Neuronal stem cell (in vitro differentiated cells): ENCODE measurements at regions not wholly inside any gene's neighbourhood (a gene's known extent, or its start where the extent isn't known, plus 50 kb on each side); places are given as distances from the start of the nearest gene placed in this dataset.

ENCODE experiments used
- DNase-seq: peaks from one replicate; pipeline ENCODE4 v3.0.0-alpha.2; 2013; ENCODE audit warnings: low spot score
- H2AFZ ChIP-seq: one replicate; pipeline ENCODE4 v1.6.1; 2013; ENCODE audit warnings: mild to moderate bottlenecking, low read length, inconsistent platforms
- H2AK5ac ChIP-seq: 2 replicates; pipeline ENCODE4 v1.6.1; 2013; ENCODE audit warnings: low read depth, mild to moderate bottlenecking, inconsistent platforms, low read length, moderate library complexity, mixed read lengths
- H2BK120ac ChIP-seq: 2 replicates; pipeline ENCODE4 v1.6.1; 2013; ENCODE audit warnings: low read depth, mild to moderate bottlenecking, inconsistent platforms, low read length, moderate library complexity, mixed read lengths
- H2BK12ac ChIP-seq: one replicate; pipeline ENCODE4 v1.6.1; 2013; ENCODE audit warnings: low read length, inconsistent platforms
- H2BK15ac ChIP-seq: 2 replicates; pipeline ENCODE4 v1.6.1; 2013; ENCODE audit warnings: mild to moderate bottlenecking, low read length, inconsistent platforms, mixed read lengths
- H2BK5ac ChIP-seq: one replicate; pipeline ENCODE4 v1.6.1; 2013; ENCODE audit warnings: inconsistent platforms, mild to moderate bottlenecking, low read length, moderate library complexity
- H3K14ac ChIP-seq: one replicate; pipeline ENCODE4 v1.6.1; 2013; ENCODE audit warnings: low read length, inconsistent platforms
- H3K18ac ChIP-seq: 2 replicates; pipeline ENCODE4 v1.6.1; 2013; ENCODE audit warnings: low read length, inconsistent platforms
- H3K23ac ChIP-seq: 2 replicates; pipeline ENCODE4 v1.6.1; 2013; ENCODE audit warnings: low read depth, mild to moderate bottlenecking, mixed read lengths, low read length, inconsistent platforms; ENCODE audit not compliant: poor library complexity
- H3K27ac ChIP-seq: replicated peaks from 3 replicates; pipeline ENCODE4 v1.5.1; 2013; ENCODE audit warnings: low read length, inconsistent platforms
- H3K27me3 ChIP-seq, 3 experiments: 2 replicates each; pipeline ENCODE4 v1.6.1; 2013; ENCODE audit warnings: low read length in 3 of 3, mild to moderate bottlenecking in 2 of 3, inconsistent platforms in 1 of 3, low read depth in 1 of 3, mixed read lengths in 1 of 3, moderate library complexity in 1 of 3; ENCODE audit not compliant: control insufficient read depth in 3 of 3, insufficient read depth in 3 of 3
- H3K36me3 ChIP-seq, 2 donors: replicated peaks in 1 of 2; 2 replicates each; pipeline ENCODE4 v1.6.1; 2013; ENCODE audit warnings: low read length in 2 of 2; ENCODE audit not compliant: control insufficient read depth in 2 of 2, insufficient read depth in 2 of 2
- H3K4ac ChIP-seq: 2 replicates; pipeline ENCODE4 v1.6.1; 2013; ENCODE audit warnings: inconsistent platforms, mild to moderate bottlenecking, low read length, moderate library complexity
- H3K4me1 ChIP-seq, 2 donors: 1 replicate in 1 of 2; 2 replicates in 1 of 2; pipeline ENCODE4 v1.6.1; 2013; ENCODE audit warnings: low read length in 2 of 2, low read depth in 1 of 2; ENCODE audit not compliant: control insufficient read depth in 2 of 2, insufficient read depth in 1 of 2
- H3K4me2 ChIP-seq: one replicate; pipeline ENCODE4 v1.6.1; 2013; ENCODE audit warnings: mild to moderate bottlenecking, low read length, inconsistent platforms; ENCODE audit not compliant: insufficient read depth, poor library complexity, severe bottlenecking
- H3K4me3 ChIP-seq, 2 donors: 2 replicates each; pipeline ENCODE4 v1.5.1; 2013; ENCODE audit warnings: low read length in 2 of 2, mild to moderate bottlenecking in 2 of 2, inconsistent platforms in 1 of 2, moderate library complexity in 1 of 2
- H3K79me1 ChIP-seq: one replicate; pipeline ENCODE4 v1.6.1; 2013; ENCODE audit warnings: low read depth, mild to moderate bottlenecking, inconsistent platforms, low read length, moderate library complexity
- H3K9ac ChIP-seq: one replicate; pipeline ENCODE4 v1.6.1; 2013; ENCODE audit warnings: mild to moderate bottlenecking, low read depth, low read length, inconsistent platforms; ENCODE audit not compliant: poor library complexity
- H3K9me3 ChIP-seq, 2 donors: replicated peaks in 1 of 2; 2 replicates each; pipeline versions ENCODE3 to v1.6.1; 2013; ENCODE audit warnings: low read length in 2 of 2, mild to moderate bottlenecking in 2 of 2, inconsistent platforms in 1 of 2, low read depth in 1 of 2, mixed read lengths in 1 of 2, moderate library complexity in 1 of 2; ENCODE audit not compliant: control insufficient read depth in 2 of 2, insufficient read depth in 1 of 2
- H4K8ac ChIP-seq: one replicate; pipeline ENCODE4 v1.6.1; 2013; ENCODE audit warnings: low read depth, mild to moderate bottlenecking, inconsistent platforms, low read length, moderate library complexity
- H4K91ac ChIP-seq: one replicate; pipeline ENCODE4 v1.6.1; 2013; ENCODE audit warnings: low read length, low read depth, mild to moderate bottlenecking, inconsistent platforms; ENCODE audit not compliant: poor library complexity
- WGBS, 2 donors: extraction: QIAGEN DNeasy Blood & Tissue Kit; methylation state at CpG; one replicate each; pipeline ENCODE4 v1.1.7; 2013; ENCODE audit warnings: missing lambda C conversion rate in 2 of 2, mixed read lengths in 1 of 2; ENCODE audit not compliant: insufficient read length in 2 of 2, insufficient replicate concordance in 1 of 2; ENCODE audit errors: extremely low coverage in 2 of 2; 5-methylcytosine and 5-hydroxymethylcytosine counted together

GRCh38 chr4:155607481-155607880, 59.2 kb upstream of the GUCY1A1 start:
- H3K14ac ChIP-seq: no peak overlapping the region
- H2AFZ ChIP-seq: no peak overlapping the region
- no peak overlapping the region for H3K27ac ChIP-seq
- no peaks in the 10 kb centered on the region for H3K79me1 ChIP-seq
- no peak overlapping the region for H3K18ac ChIP-seq
- H3K36me3 ChIP-seq: no peaks in the 10 kb centered on the region
- H2AK5ac ChIP-seq: no peak overlapping the region
- no peaks in the 10 kb centered on the region for H3K4me1 ChIP-seq
- WGBS, 2 donors: no CpG with 5 or more reads among the region's 1 CpG
- H3K27me3 ChIP-seq: no peaks in the 10 kb centered on the region
- H3K4me3 ChIP-seq: no peak overlapping the region
- H2BK12ac ChIP-seq: no peak overlapping the region
- DNase-seq: no peak
- no peak overlapping the region for H4K91ac ChIP-seq
- H2BK15ac ChIP-seq: no peak overlapping the region
- no peak overlapping the region for H2BK120ac ChIP-seq
- H2BK5ac ChIP-seq: no peak overlapping the region
- H3K23ac ChIP-seq: no peak overlapping the region
- no peaks in the 10 kb centered on the region for H3K9me3 ChIP-seq
- no peak overlapping the region for H3K4me2 ChIP-seq
- H3K9ac ChIP-seq: no peak overlapping the region
- H4K8ac ChIP-seq: no peak overlapping the region
- H3K4ac ChIP-seq: no peak overlapping the region

- Histone ChIP-seq H3K18ac (no peak overlapping the region), H3K9me3 (no peaks in the 10 kb centered on the region), H3K9ac (no peak overlapping the region), H2BK15ac (no peak overlapping the region), H4K91ac (no peak overlapping the region), H3K4me1 (peaks cover 0 to 2% of the 10 kb centered on the region in 2 donors), H2AK5ac (no peak overlapping the region), H3K4me2 (no peak overlapping the region), H2BK12ac (no peak overlapping the region), H3K36me3 (no peaks in the 10 kb centered on the region), H3K4me3 (no peak overlapping the region), H3K27ac (no peak overlapping the region), H3K79me1 (no peaks in the 10 kb centered on the region), H4K8ac (no peak overlapping the region), H2BK5ac (no peak overlapping the region), H3K23ac (no peak overlapping the region), H3K27me3 (no peaks in the 10 kb centered on the region), H3K14ac (no peak overlapping the region), H2AFZ (no peak overlapping the region), H2BK120ac (no peak overlapping the region), H3K4ac (no peak overlapping the region)
- whole genome bisulfite sequencing, 2 donors: no CpG with 5 or more reads among the region's 4 CpGs
- DNase-seq: no peak
These were observed 61.7 kb upstream of the GUCY1A1 start for GRCh38 chr4:155604718-155605626.

- Histone ChIP-seq H3K14ac (no peak overlapping the region), H3K27me3 (no peaks in the 10 kb centered on the region), H3K23ac (no peak overlapping the region), H3K27ac (no peak overlapping the region), H3K79me1 (no peaks in the 10 kb centered on the region), H3K4me1 (peaks cover 0 to 2% of the 10 kb centered on the region in 2 donors), H3K9me3 (no peaks in the 10 kb centered on the region), H2BK15ac (no peak overlapping the region), H4K91ac (no peak overlapping the region), H3K4ac (no peak overlapping the region), H4K8ac (no peak overlapping the region), H3K4me2 (no peak overlapping the region), H3K36me3 (no peaks in the 10 kb centered on the region), H3K18ac (no peak overlapping the region), H2BK120ac (no peak overlapping the region), H2BK5ac (no peak overlapping the region), H2AFZ (no peak overlapping the region), H3K4me3 (no peak overlapping the region), H2BK12ac (no peak overlapping the region), H3K9ac (no peak overlapping the region), H2AK5ac (no peak overlapping the region)
- no peak for DNase-seq
- WGBS, 2 donors: no CpG with 5 or more reads among the region's 6 CpGs
These were observed 63.2 kb upstream of the GUCY1A1 start for GRCh38 chr4:155603360-155603891.

- Histone ChIP-seq H4K8ac (no peak overlapping the region), H4K91ac (no peak overlapping the region), H3K4ac (no peak overlapping the region), H3K9me3 (no peaks in the 10 kb centered on the region), H3K23ac (no peak overlapping the region), H3K9ac (no peak overlapping the region), H3K79me1 (no peaks in the 10 kb centered on the region), H3K14ac (no peak overlapping the region), H3K36me3 (no peaks in the 10 kb centered on the region), H2BK120ac (no peak overlapping the region), H2BK5ac (no peak overlapping the region), H3K27ac (no peak overlapping the region), H3K4me1 (peaks cover 0 to 2% of the 10 kb centered on the region in 2 donors), H3K27me3 (no peaks in the 10 kb centered on the region), H3K4me2 (no peak overlapping the region), H3K18ac (no peak overlapping the region), H3K4me3 (no peak overlapping the region), H2BK12ac (no peak overlapping the region), H2AK5ac (no peak overlapping the region), H2BK15ac (no peak overlapping the region), H2AFZ (no peak overlapping the region)
- no peak for DNase-seq
- WGBS, 2 donors: no CpG with 5 or more reads among the region's 3 CpGs
These were observed 64.1 kb upstream of the GUCY1A1 start for GRCh38 chr4:155602351-155603140.
